ENCODE measurements at regions not wholly inside any gene's neighbourhood (a gene's known extent, or its start where the extent isn't known, plus 50 kb on each side); places are given as distances from the start of the nearest gene placed in this dataset.

DNA sequence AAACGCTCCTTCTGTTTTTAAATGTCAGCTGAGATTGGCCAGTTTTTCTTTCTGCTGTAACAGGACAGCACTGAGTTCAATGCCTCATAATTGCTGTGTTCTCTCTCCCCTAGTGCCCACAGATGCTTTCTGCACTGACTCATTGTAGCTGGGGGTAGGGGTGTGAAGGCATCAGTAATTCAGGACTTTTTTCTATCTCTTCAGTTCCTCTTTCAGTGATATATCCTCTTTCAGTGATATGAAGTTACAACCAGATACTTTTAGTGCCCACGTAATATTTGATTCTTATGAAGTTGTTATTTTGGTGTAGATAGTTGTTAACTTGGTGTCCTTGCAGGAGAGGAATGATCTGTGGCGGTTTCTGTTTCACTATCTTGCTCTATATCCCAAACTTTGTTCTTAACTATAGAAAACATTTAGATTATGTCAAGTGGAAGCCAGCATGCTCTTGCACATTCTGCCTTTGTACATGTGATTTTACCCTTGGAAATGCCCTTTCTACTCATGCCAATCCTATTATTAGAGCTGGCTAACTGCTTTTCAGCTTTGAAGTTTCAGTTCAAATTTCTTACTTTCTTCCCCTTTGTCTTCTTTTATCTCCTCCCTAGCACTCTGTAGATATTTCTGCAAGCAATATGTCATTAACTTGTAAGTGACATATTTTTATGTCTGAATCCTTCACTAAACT, 1258.4 kb downstream of the FAM133A start:
- FAIRE-seq (peak; percentile 57), DNase-seq (ENCODE audit: low read depth in 1 of 2, low spot score in 2 of 2) (no peak)
- Histone ChIP-seq H2AFZ (ENCODE audit: low read length) (no peak overlapping the region), H3K27ac (ENCODE audit: low read depth, low read length) (no peak overlapping the region), H2BK12ac (ENCODE audit: low read depth, low read length) (no peak overlapping the region), H3K9me3 (ENCODE audit: insufficient read depth in 2 of 2, low read depth in 1 of 2, low read length in 1 of 2) (peaks cover 0 to 3% of the 10 kb centered on the region in 2 experiments; a peak in 1 of 4 replicates), H4K5ac (ENCODE audit: insufficient read length, low read depth, low read length) (no peak overlapping the region), H3K4me3 (ENCODE audit: extremely low read depth in 1 of 4, insufficient read depth in 2 of 4, low read depth in 3 of 4, low read length in 4 of 4) (no peak overlapping the region), H2BK5ac (ENCODE audit: low read depth, low read length) (no peak overlapping the region), H2BK15ac (ENCODE audit: low read length) (no peak overlapping the region), H3K18ac (ENCODE audit: extremely low read depth, low read length) (no peak overlapping the region), H3K23me2 (ENCODE audit: low read depth, low read length) (no peaks in the 10 kb centered on the region), H3K14ac (ENCODE audit: insufficient read length) (no peak overlapping the region), H4K20me1 (replicated peaks in 1 of 2; ENCODE audit: control insufficient read depth in 1 of 2, insufficient read depth in 2 of 2, low read length in 2 of 2) (no peaks in the 10 kb centered on the region), H3K79me2 (ENCODE audit: control insufficient read depth in 1 of 2, insufficient read depth in 2 of 2, low read length in 2 of 2) (no peaks in the 10 kb centered on the region), H4K91ac (replicated peaks; ENCODE audit: insufficient read length, low read length) (no peak overlapping the region), H2BK120ac (replicated peaks; ENCODE audit: low read depth, low read length) (no peak overlapping the region), H3K4me1 (replicated peaks in 1 of 4; ENCODE audit: control insufficient read depth in 3 of 4, insufficient read depth in 4 of 4, low read length in 3 of 4) (no peaks in the 10 kb centered on the region), H2BK20ac (ENCODE audit: low read length) (no peak overlapping the region), H3K27me3 (replicated peaks in 1 of 4; ENCODE audit: control insufficient read depth in 3 of 4, extremely low read depth in 1 of 4, insufficient read depth in 3 of 4, low read length in 3 of 4) (no peaks in the 10 kb centered on the region), H2AK5ac (ENCODE audit: low read depth, low read length) (no peak overlapping the region), H3K23ac (ENCODE audit: insufficient read length) (no peak overlapping the region), H3K36me3 (ENCODE audit: control insufficient read depth in 2 of 4, insufficient read depth in 4 of 4, low read length in 3 of 4) (no peaks in the 10 kb centered on the region; a peak in 1 of 8 replicates), H3K4ac (replicated peaks; ENCODE audit: insufficient read length, low read depth, low read length) (no peak overlapping the region), H3K4me2 (ENCODE audit: insufficient read depth in 1 of 2, low read depth in 2 of 2, low read length in 2 of 2) (no peak overlapping the region), H4K8ac (ENCODE audit: extremely low read depth, insufficient read depth, low read length) (no peak overlapping the region), H3K79me1 (ENCODE audit: low read depth, low read length) (no peaks in the 10 kb centered on the region), H3K9ac (replicated peaks in 1 of 4; ENCODE audit: extremely low read depth in 1 of 4, low read depth in 3 of 4, low read length in 3 of 4) (no peak overlapping the region), H3K56ac (replicated peaks; ENCODE audit: insufficient read length, low read depth, low read length) (no peak overlapping the region)
- WGBS, 2 experiments (ENCODE audit: extremely low coverage in 1 of 2, insufficient coverage in 1 of 2, insufficient read length in 1 of 2, insufficient replicate concordance in 2 of 2, low coverage in 1 of 2, low lambda C conversion rate in 2 of 2, missing lambda C conversion rate in 1 of 2) = 94% methylated on average over 2 of the region's 3 CpGs; no CpG with 5 or more reads in 1 of the 2 experiments
- ChIA-PET CTCF (ENCODE audit: partially characterized antibody) (no interaction called here), POLR2A (ENCODE audit: partially characterized antibody) (no interaction called here)
- no peak for TF ChIP-seq EGR1 (IDR thresholded peaks at IDR 0.05; ENCODE audit: borderline replicate concordance, low read depth, low read length)
- TF ChIP-seq CBX8 (IDR thresholded peaks at IDR 0.05; ENCODE audit: borderline replicate concordance, low read depth, low read length) = no peak
- no peak for TF ChIP-seq SUZ12 (IDR thresholded peaks at IDR 0.05; ENCODE audit: low read length)
- no peak for TF ChIP-seq BRCA1 (IDR thresholded peaks at IDR 0.05; ENCODE audit: low read depth, low read length)
- no peak for TF ChIP-seq POU5F1 (IDR thresholded peaks at IDR 0.05; ENCODE audit: low read depth, low read length)
- no peak for TF ChIP-seq CREB1 (IDR thresholded peaks at IDR 0.05)
- TF ChIP-seq GABPA (IDR thresholded peaks at IDR 0.05; ENCODE audit: borderline replicate concordance, insufficient read depth, low read length) = no peak
- no peak for TF ChIP-seq HDAC2 (IDR thresholded peaks at IDR 0.05; ENCODE audit: borderline replicate concordance in 1 of 2, low read depth in 2 of 2, low read length in 2 of 2)
- TF ChIP-seq SAP30 (IDR thresholded peaks at IDR 0.05; ENCODE audit: insufficient read depth, insufficient replicate concordance, low read length) = no peak
- no peak for TF ChIP-seq RFX5 (IDR thresholded peaks at IDR 0.05; ENCODE audit: borderline replicate concordance, low read depth, low read length)
- TF ChIP-seq ASH2L (IDR thresholded peaks at IDR 0.05; ENCODE audit: low read length) = no peak

Data from H1 (cell line).